ENCODE measurements at regions not wholly inside any gene's neighbourhood (a gene's known extent, or its start where the extent isn't known, plus 50 kb on each side); places are given as distances from the start of the nearest gene placed in this dataset.

- no peaks in the 10 kb centered on the region for H3K36me3 Mint-ChIP-seq
- TF ChIP-seq CTCF (conservative IDR thresholded peaks at IDR 0.05): no peak
- H3K9me3 Mint-ChIP-seq: no peaks in the 10 kb centered on the region
- no peak overlapping the region for H3K27ac Mint-ChIP-seq
- peaks cover 6% of the 10 kb centered on the region for H3K4me1 Mint-ChIP-seq (ENCODE audit: unreplicated experiment)
- no peak for DNase-seq (ENCODE audit: extremely low spot score, unreplicated experiment)
- no peak overlapping the region for H3K4me3 Mint-ChIP-seq
- peaks cover 44% of the 10 kb centered on the region for H3K27me3 Mint-ChIP-seq
Observed at GRCh38 chr10:2920168-2920567, 147.2 kb upstream of the PFKP start.

GRCh38 chr10:2919016-2919415 lies 148.3 kb upstream of the PFKP start:
- peaks cover 43% of the 10 kb centered on the region for H3K27me3 Mint-ChIP-seq
- TF ChIP-seq CTCF (conservative IDR thresholded peaks at IDR 0.05): no peak
- H3K36me3 Mint-ChIP-seq: no peaks in the 10 kb centered on the region
- H3K4me3 Mint-ChIP-seq: no peak overlapping the region
- no peak for DNase-seq (ENCODE audit: extremely low spot score, unreplicated experiment)
- peaks cover 6% of the 10 kb centered on the region for H3K4me1 Mint-ChIP-seq (ENCODE audit: unreplicated experiment)
- no peaks in the 10 kb centered on the region for H3K9me3 Mint-ChIP-seq
- H3K27ac Mint-ChIP-seq: no peak overlapping the region

- H3K27me3 Mint-ChIP-seq: peaks cover 43% of the 10 kb centered on the region
- no peak for DNase-seq (ENCODE audit: extremely low spot score, unreplicated experiment)
- H3K4me3 Mint-ChIP-seq: no peak overlapping the region
- no peak for TF ChIP-seq CTCF (conservative IDR thresholded peaks at IDR 0.05)
- H3K27ac Mint-ChIP-seq: no peak overlapping the region
- peaks cover 6% of the 10 kb centered on the region for H3K4me1 Mint-ChIP-seq (ENCODE audit: unreplicated experiment)
- H3K9me3 Mint-ChIP-seq: no peaks in the 10 kb centered on the region
- H3K36me3 Mint-ChIP-seq: no peaks in the 10 kb centered on the region
Observed at GRCh38 chr10:2918489-2918888, 148.9 kb upstream of the PFKP start.

GRCh38 chr10:2917926-2918325 lies 149.4 kb upstream of the PFKP start:
- peak overlapping the region; percentile 13 for H3K27ac Mint-ChIP-seq

GRCh38 chr10:2915412-2915811 lies 151.9 kb upstream of the PFKP start:
- H3K27ac Mint-ChIP-seq: no peak overlapping the region
- H3K36me3 Mint-ChIP-seq: no peaks in the 10 kb centered on the region
- DNase-seq (ENCODE audit: extremely low spot score, unreplicated experiment): no peak
- H3K27me3 Mint-ChIP-seq: peaks cover 49% of the 10 kb centered on the region
- peaks cover 3% of the 10 kb centered on the region for H3K4me1 Mint-ChIP-seq (ENCODE audit: unreplicated experiment)
- H3K4me3 Mint-ChIP-seq: no peak overlapping the region
- H3K9me3 Mint-ChIP-seq: no peaks in the 10 kb centered on the region
- TF ChIP-seq CTCF (conservative IDR thresholded peaks at IDR 0.05): no peak

More at GRCh38 chr10:2917926-2918325, 149.4 kb upstream of the PFKP start:
- peaks cover 43% of the 10 kb centered on the region for H3K27me3 Mint-ChIP-seq
- peaks cover 6% of the 10 kb centered on the region for H3K4me1 Mint-ChIP-seq (ENCODE audit: unreplicated experiment)
- H3K9me3 Mint-ChIP-seq: no peaks in the 10 kb centered on the region
- DNase-seq (ENCODE audit: extremely low spot score, unreplicated experiment): no peak
- no peaks in the 10 kb centered on the region for H3K36me3 Mint-ChIP-seq
- no peak overlapping the region for H3K4me3 Mint-ChIP-seq
- TF ChIP-seq CTCF (conservative IDR thresholded peaks at IDR 0.05): no peak

GRCh38 chr10:2914741-2915140 lies 152.6 kb upstream of the PFKP start:
- Mint-ChIP-seq H3K4me1 (ENCODE audit: unreplicated experiment) (no peaks in the 10 kb centered on the region), H3K27me3 (peaks cover 45% of the 10 kb centered on the region), H3K27ac (no peak overlapping the region), H3K36me3 (no peaks in the 10 kb centered on the region), H3K9me3 (no peaks in the 10 kb centered on the region), H3K4me3 (no peak overlapping the region)
- DNase-seq (ENCODE audit: extremely low spot score, unreplicated experiment): no peak
- TF ChIP-seq CTCF (conservative IDR thresholded peaks at IDR 0.05): no peak
